ENCODE measurements at regions not wholly inside any gene's neighbourhood (a gene's known extent, or its start where the extent isn't known, plus 50 kb on each side); places are given as distances from the start of the nearest gene placed in this dataset.

- Mint-ChIP-seq H3K27me3 (no peaks in the 10 kb centered on the region), H3K4me3 (no peak overlapping the region), H3K9me3 (peaks cover 0 to 7% of the 10 kb centered on the region in 2 donors), H3K27ac (no peak overlapping the region), H3K4me1 (no peaks in the 10 kb centered on the region)
- DNase-seq (no peak), ATAC-seq (no peak)
Measured at GRCh38 chr1:56151402-56151801, 428.0 kb downstream of the PLPP3 start.

GRCh38 chr1:56150441-56151215 is 428.7 kb downstream of the PLPP3 start:
- Mint-ChIP-seq H3K4me1 (no peaks in the 10 kb centered on the region), H3K4me3 (no peak overlapping the region), H3K27me3 (no peaks in the 10 kb centered on the region), H3K27ac (no peak overlapping the region), H3K9me3 (peaks cover 0 to 7% of the 10 kb centered on the region in 2 donors)
- DNase-seq (no peak), ATAC-seq (no peak)

- no peak overlapping the region for H3K4me3 Mint-ChIP-seq
- DNase-seq (no peak), ATAC-seq (no peak)
- H3K27ac Mint-ChIP-seq, result no peak overlapping the region
- H3K9me3 Mint-ChIP-seq, result peaks cover 0 to 7% of the 10 kb centered on the region in 2 donors
- no peaks in the 10 kb centered on the region for H3K27me3 Mint-ChIP-seq
- no peaks in the 10 kb centered on the region for H3K4me1 Mint-ChIP-seq
Measured at GRCh38 chr1:56149761-56150160, 429.6 kb downstream of the PLPP3 start.

GRCh38 chr1:56148326-56149193 is 430.8 kb downstream of the PLPP3 start:
- peaks cover 0 to 7% of the 10 kb centered on the region in 2 donors for H3K9me3 Mint-ChIP-seq
- no peak overlapping the region for H3K27ac Mint-ChIP-seq
- H3K4me3 Mint-ChIP-seq, result no peak overlapping the region
- ATAC-seq (no peak), DNase-seq (no peak)
- no peaks in the 10 kb centered on the region for H3K4me1 Mint-ChIP-seq
- no peaks in the 10 kb centered on the region for H3K27me3 Mint-ChIP-seq

- DNase-seq, result no peak
- Mint-ChIP-seq H3K27ac (no peak overlapping the region), H3K9me3 (peaks cover 0 to 7% of the 10 kb centered on the region in 2 donors), H3K4me1 (no peaks in the 10 kb centered on the region), H3K4me3 (no peak overlapping the region), H3K27me3 (no peaks in the 10 kb centered on the region)
- ATAC-seq, result no peak
Measured at GRCh38 chr1:56147459-56147858, 431.9 kb downstream of the PLPP3 start.

GRCh38 chr1:56147034-56147433 is 432.3 kb downstream of the PLPP3 start:
- H3K27me3 Mint-ChIP-seq, result no peaks in the 10 kb centered on the region
- H3K27ac Mint-ChIP-seq, result no peak overlapping the region
- H3K4me3 Mint-ChIP-seq, result no peak overlapping the region
- no peaks in the 10 kb centered on the region for H3K4me1 Mint-ChIP-seq
- no peak for ATAC-seq
- no peak for DNase-seq
- peaks cover 0 to 7% of the 10 kb centered on the region in 2 donors for H3K9me3 Mint-ChIP-seq

GRCh38 chr1:56146449-56146848 is 432.9 kb downstream of the PLPP3 start:
- no peak overlapping the region for H3K27ac Mint-ChIP-seq

GRCh38 chr1:56145581-56145980 is 433.8 kb downstream of the PLPP3 start:
- peaks cover 0 to 4% of the 10 kb centered on the region in 2 donors for H3K9me3 Mint-ChIP-seq
- H3K4me1 Mint-ChIP-seq, result no peaks in the 10 kb centered on the region
- H3K27me3 Mint-ChIP-seq, result no peaks in the 10 kb centered on the region
- DNase-seq (no peak), ATAC-seq (no peak)
- H3K4me3 Mint-ChIP-seq, result no peak overlapping the region
- no peak overlapping the region for H3K27ac Mint-ChIP-seq

More at GRCh38 chr1:56146449-56146848, 432.9 kb downstream of the PLPP3 start:
- H3K4me3 Mint-ChIP-seq, result no peak overlapping the region
- ATAC-seq (no peak), DNase-seq (no peak)
- H3K4me1 Mint-ChIP-seq, result no peaks in the 10 kb centered on the region
- H3K27me3 Mint-ChIP-seq, result no peaks in the 10 kb centered on the region
- H3K9me3 Mint-ChIP-seq, result peaks cover 0 to 7% of the 10 kb centered on the region in 2 donors

- Mint-ChIP-seq H3K4me1 (no peaks in the 10 kb centered on the region), H3K4me3 (no peak overlapping the region), H3K27ac (no peak overlapping the region), H3K27me3 (peaks cover 6% of the 10 kb centered on the region), H3K9me3 (no peaks in the 10 kb centered on the region)
- ATAC-seq, result no peak
- DNase-seq, result no peak
Measured at GRCh38 chr1:56142301-56142700, 437.1 kb downstream of the PLPP3 start.

GRCh38 chr1:56139836-56140235 is 439.5 kb downstream of the PLPP3 start:
- H3K4me1 Mint-ChIP-seq, result no peaks in the 10 kb centered on the region
- H3K27ac Mint-ChIP-seq, result no peak overlapping the region
- no peak overlapping the region for H3K4me3 Mint-ChIP-seq
- H3K27me3 Mint-ChIP-seq, result peaks cover 6% of the 10 kb centered on the region
- DNase-seq, result no peak
- H3K9me3 Mint-ChIP-seq, result no peaks in the 10 kb centered on the region
- ATAC-seq, result no peak

GRCh38 chr1:56137521-56138505 is 441.6 kb downstream of the PLPP3 start:
- Mint-ChIP-seq H3K9me3 (no peaks in the 10 kb centered on the region), H3K4me1 (no peaks in the 10 kb centered on the region), H3K27me3 (peaks cover 6% of the 10 kb centered on the region), H3K4me3 (no peak overlapping the region), H3K27ac (no peak overlapping the region)
- DNase-seq (no peak), ATAC-seq (no peak)

GRCh38 chr1:56137090-56137489 is 442.3 kb downstream of the PLPP3 start:
- DNase-seq (no peak), ATAC-seq (no peak)
- Mint-ChIP-seq H3K27me3 (peaks cover 6% of the 10 kb centered on the region), H3K4me3 (no peak overlapping the region), H3K27ac (no peak overlapping the region), H3K4me1 (peaks cover 6% of the 10 kb centered on the region), H3K9me3 (no peaks in the 10 kb centered on the region)

GRCh38 chr1:56135864-56136147 is 443.6 kb downstream of the PLPP3 start:
- Mint-ChIP-seq H3K27ac (no peak overlapping the region), H3K9me3 (no peaks in the 10 kb centered on the region), H3K4me3 (no peak overlapping the region), H3K27me3 (peaks cover 6% of the 10 kb centered on the region), H3K4me1 (peaks cover 6% of the 10 kb centered on the region)
- ATAC-seq (no peak), DNase-seq (no peak)

GRCh38 chr1:56135069-56135863 is 444.1 kb downstream of the PLPP3 start:
- peaks cover 6% of the 10 kb centered on the region for H3K27me3 Mint-ChIP-seq
- no peak for DNase-seq
- no peak overlapping the region for H3K27ac Mint-ChIP-seq
- H3K9me3 Mint-ChIP-seq, result no peaks in the 10 kb centered on the region
- H3K4me1 Mint-ChIP-seq, result peaks cover 6% of the 10 kb centered on the region
- H3K4me3 Mint-ChIP-seq, result no peak overlapping the region
- no peak for ATAC-seq
